MM.1S (cell line): ENCODE measurements at regions not wholly inside any gene's neighbourhood (a gene's known extent, or its start where the extent isn't known, plus 50 kb on each side); places are given as distances from the start of the nearest gene placed in this dataset.

Experiments used
- CTCF ChIP-seq: fragments of 300-600 bp; sonication (generic); IDR thresholded peaks from 2 replicates; pipeline ENCODE4 v1.5.1; 2016; ENCODE audit warnings: antibody characterized with exemption, low read length, mixed read lengths
- EZH2 ChIP-seq: fragments of 300-600 bp; sonication (generic); optimal IDR thresholded peaks from 2 replicates; pipeline ENCODE3; 2017; ENCODE audit warnings: low read depth, mild to moderate bottlenecking, antibody characterized with exemption, low read length, mixed read lengths
- EZH2phosphoT487 ChIP-seq: fragments of 300-600 bp; sonication (generic); IDR thresholded peaks from 2 replicates; pipeline ENCODE4 v1.6.1; 2018; ENCODE audit warnings: antibody characterized with exemption, low read length

- TF ChIP-seq CTCF (no peak), EZH2 (no peak), EZH2phosphoT487 (no peak)
Observed at GRCh38 chr4:31702326-31702725, 982.2 kb downstream of the PCDH7 start.
